Peyer's patch (tissue), 4 donors: ENCODE measurements at regions not wholly inside any gene's neighbourhood (a gene's known extent, or its start where the extent isn't known, plus 50 kb on each side); places are given as distances from the start of the nearest gene placed in this dataset.

ENCODE experiments used
- POLR2A ChIP-seq, 2 donors: fragments of 450-650 bp; IDR thresholded peaks; one replicate each; pipeline ENCODE4 v1.5.1; 2017; ENCODE audit warnings: antibody characterized with exemption in 2 of 2, mild to moderate bottlenecking in 2 of 2, moderate library complexity in 2 of 2
- TF ChIP-seq, protein P1 (sequence below), 6 experiments: fragments of 450-650 bp in 4 of 6; fragments of 200-600 bp in 2 of 6; sonication (generic) in 1 of 6; IDR thresholded peaks; one replicate each; pipeline ENCODE4 v1.5.1; 2017 to 2019; ENCODE audit warnings: antibody characterized with exemption in 6 of 6, mild to moderate bottlenecking in 3 of 6, moderate library complexity in 1 of 6

DNA sequence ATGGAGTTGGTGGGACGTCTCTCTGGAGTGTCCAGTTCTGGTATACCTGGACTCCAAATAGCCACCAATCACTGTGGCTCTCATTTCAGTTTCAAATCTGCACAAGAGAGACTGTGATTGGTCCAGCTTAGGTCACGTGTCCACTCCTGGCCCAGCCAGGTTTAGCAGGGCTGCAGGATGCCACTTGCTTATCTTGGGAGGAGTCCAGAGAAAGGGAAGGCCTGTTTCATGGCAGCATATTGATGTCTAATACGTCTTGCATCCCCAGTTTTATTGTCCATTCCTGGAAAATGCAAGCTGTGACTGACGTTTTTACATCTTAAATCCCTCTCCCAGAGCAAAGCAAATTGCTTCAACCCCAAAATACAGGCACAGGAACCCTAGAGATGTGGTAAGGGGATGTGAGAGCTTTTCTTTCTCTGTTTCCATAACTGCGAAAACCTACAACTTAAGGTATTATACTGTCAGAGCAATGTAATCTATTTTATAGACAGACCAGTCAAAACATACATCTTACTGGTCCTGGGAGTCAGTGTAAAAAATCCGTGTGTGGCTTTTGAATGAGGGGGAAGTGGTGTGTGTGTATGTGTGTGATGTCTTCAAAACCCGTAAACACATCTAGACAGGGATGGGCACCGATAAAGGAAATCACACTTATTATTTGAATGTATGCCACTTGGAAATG is 274.4 kb downstream of the TLE3 start:
- TF ChIP-seq, protein P1, sequence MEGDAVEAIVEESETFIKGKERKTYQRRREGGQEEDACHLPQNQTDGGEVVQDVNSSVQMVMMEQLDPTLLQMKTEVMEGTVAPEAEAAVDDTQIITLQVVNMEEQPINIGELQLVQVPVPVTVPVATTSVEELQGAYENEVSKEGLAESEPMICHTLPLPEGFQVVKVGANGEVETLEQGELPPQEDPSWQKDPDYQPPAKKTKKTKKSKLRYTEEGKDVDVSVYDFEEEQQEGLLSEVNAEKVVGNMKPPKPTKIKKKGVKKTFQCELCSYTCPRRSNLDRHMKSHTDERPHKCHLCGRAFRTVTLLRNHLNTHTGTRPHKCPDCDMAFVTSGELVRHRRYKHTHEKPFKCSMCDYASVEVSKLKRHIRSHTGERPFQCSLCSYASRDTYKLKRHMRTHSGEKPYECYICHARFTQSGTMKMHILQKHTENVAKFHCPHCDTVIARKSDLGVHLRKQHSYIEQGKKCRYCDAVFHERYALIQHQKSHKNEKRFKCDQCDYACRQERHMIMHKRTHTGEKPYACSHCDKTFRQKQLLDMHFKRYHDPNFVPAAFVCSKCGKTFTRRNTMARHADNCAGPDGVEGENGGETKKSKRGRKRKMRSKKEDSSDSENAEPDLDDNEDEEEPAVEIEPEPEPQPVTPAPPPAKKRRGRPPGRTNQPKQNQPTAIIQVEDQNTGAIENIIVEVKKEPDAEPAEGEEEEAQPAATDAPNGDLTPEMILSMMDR (IDR thresholded peaks at IDR 0.05): no peak
- no peak for TF ChIP-seq POLR2A (IDR thresholded peaks at IDR 0.05)
